TTC549 (cell line): ENCODE measurements at regions not wholly inside any gene's neighbourhood (a gene's known extent, or its start where the extent isn't known, plus 50 kb on each side); places are given as distances from the start of the nearest gene placed in this dataset.
A peak's percentile ranks its signal among the peaks of the same experiment; 100 is the strongest.
"Not testable (repeated sequence)": the region's sequence is repeated elsewhere in the genome, so short reads cannot be mapped to it uniquely, and the experiment has no call there.

ENCODE experiments used
- FAIRE-seq: peaks from 2 replicates; lab custom pipeline; 2012; peaks lifted over from hg19 to GRCh38; lab: Jason Lieb, UNC

DNA sequence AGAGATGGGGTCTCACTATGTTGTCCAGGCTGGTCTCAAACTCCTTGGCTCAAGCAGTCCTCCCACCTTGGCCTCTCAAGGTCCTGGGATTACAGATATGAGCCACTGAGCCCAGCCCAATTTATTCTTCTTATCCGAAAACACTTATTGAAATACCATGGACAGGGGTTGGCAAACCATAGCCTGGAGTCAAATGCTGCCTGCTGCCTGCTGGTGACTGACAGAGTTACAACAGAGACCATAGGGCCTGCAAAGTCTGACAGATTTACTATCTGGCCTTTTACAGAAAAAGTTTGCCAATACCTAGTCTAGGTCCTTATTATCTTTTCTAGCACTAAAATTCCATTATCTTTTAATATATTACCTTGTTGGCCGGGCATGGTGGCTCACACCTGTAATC, 87.1 kb upstream of the ZNF281 start:
- FAIRE-seq = no peak

DNA sequence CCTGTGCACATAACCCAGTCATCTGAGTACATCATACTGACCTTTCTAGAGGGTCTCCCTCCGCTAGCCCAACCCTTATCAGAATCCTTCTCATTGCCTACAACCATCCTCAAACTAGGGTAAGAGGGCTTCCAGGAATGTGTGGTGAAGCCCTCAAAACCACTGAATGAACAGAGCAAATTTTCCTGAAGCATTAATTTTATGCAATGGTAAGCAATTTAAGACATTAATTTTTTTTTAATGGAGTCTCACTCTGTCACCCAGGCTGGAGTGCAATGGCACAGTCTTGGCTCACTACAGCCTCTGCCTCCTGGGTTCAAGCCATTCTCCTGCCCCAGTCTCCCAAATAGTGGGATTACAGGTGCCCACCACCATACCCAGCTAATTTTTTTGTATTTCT, 86.1 kb upstream of the ZNF281 start:
- FAIRE-seq = no peak

DNA sequence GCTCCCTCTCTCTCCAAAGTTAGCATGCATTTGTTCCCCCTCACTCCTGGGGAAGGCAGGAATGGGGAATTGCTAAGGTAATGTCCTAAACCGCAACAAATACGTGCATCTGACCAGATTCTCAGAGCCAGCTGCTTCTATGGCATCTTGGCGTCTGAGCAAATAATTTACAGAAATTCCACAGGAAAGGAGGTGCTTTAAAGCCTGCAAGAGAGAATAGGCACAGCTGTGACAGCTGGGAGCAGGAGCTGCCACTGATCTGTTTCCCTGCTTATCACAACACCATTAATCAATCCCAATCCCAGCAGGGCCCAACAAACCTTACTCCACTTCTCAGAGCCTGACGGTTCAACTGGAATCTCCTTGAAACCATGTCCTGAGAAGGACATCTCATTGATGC, 83.5 kb upstream of the ZNF281 start:
- no peak for FAIRE-seq

DNA sequence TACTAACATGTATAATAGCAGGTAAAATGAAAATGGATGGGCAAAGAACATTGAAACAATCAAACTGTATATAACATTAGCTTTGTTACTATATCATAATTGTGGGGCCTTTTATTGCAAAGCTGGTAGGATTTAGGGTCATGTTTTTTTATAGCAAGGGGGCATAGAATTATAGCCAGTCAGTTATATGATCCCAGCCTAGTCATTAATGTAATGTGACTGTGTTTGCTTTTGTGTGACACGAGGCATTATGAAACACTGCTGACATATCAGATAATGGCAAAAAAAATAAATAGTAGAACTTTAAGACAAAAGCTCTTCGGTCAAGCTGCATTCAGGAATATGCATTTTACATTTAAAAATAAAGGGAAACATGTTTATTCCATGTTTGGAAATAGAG, 81.3 kb upstream of the ZNF281 start:
- no peak for FAIRE-seq

DNA sequence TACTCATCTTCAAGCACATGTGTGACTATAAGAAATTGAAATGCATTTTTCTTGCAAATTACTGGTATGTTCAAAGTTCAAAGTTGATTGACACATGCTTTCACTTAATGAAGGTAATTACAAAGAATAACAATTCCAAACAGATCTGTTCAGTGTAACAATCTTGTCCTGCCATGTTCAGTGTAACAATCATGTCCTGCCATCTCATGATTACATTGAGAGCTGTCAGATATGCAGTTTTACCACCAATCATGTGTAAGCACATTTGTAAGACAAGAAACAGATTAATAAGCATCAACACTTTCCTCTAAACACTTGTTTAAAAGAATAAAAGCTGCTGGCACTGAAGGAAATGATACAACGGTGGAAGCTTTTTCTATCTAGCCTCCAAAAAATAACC, 80.3 kb upstream of the ZNF281 start:
- no peak for FAIRE-seq

DNA sequence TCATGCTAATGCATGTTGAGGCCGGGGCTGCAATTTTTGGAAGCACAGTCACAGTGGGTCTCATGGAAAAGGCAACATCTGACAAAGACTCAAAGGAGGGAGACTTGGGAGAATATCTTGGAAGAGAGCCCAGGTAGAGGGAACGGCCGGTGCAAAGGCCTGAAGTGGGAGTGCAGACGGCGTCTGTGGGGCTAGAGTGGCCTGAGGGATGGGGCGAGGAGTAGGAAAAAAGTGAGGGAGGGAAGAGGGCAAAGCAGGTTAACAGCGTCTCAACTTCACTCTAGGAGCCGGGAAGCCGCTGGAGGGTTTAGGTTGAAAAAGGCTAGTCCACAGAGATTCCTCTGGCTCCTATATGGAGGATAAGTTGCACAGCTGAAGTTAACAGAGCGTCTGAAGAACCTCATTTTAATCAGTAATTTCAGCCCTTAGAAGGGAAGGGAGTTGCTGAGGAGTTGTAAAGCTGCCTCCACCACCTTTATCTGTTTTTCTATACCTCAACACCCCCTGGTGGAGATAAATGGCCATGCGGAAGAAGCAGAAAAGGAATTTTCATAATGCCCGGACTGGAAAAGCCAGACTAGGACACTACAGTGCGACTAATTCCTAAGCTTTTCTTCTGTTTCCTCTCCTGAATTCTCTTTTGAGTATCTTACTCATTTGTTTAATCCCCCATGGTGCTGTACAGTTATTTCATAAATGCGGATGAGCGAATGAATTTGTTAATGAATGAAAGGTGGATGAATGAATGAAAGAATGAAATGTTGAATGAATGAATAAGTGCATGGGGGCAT, 78.7 kb upstream of the ZNF281 start:
- peak; percentile 93 for FAIRE-seq

DNA sequence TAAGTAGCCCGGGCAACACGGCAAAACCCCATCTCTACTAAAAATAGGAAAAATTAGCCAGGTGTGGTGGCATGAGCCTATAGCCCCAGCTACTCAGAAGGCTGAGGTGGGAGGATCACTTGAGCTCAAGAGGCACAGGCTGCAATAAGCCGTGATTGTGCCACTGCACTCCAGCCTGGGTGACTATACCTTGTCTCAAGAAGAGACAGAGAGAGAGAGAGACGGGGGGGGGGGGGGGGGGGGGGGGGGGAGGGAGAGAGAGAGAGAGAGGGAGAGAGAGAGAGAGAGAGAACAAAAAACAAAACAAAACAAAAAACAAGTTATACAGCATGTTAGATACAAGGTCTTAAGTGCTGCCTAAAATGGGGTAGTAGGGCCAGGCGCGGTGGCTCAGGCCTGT, 77.8 kb upstream of the ZNF281 start:
- no peak for FAIRE-seq

DNA sequence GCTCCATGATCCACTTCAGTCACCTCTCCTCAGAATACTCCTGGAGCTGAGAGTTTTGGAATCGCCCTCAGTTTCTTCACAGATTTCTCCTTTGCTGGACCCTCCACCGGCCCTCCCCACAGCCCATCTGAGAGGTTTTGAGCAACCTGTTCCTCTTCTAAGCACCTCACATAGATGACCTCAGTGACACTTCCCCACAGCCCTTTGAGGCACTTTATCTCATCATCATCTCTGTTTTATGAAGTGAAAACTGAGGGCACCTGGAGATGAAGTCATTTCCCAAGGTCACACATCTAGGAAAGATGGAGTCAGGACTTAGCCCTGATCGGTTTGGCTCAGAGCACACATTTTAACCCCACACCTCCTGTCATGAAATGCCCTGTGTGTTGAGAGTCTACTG, 76.8 kb upstream of the ZNF281 start:
- FAIRE-seq = no peak

DNA sequence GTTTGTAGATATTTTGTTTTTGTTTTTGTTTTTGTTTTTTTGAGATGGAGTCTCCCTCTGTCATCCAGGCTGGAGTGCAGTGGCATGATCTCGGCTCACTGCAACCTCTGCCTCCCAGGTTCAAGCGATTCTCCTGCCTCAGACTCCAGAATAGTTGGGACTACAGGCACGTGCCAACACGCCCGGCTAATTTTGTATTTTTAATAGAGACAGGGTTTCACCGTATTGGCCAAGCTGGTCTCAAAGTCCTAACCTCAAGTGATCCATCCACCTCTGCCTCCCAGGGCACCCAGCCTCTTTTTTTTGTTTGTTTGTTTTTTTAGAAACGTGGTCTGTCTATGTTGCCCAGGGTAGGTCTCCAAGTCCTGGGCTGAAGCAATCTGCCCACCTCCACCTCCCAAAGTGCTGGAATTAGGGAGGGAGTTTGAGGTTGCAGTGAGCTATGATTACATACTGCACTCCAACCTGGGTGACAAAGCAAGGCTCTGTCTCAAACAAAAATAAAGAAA, 74.7 kb upstream of the ZNF281 start:
- not testable (repeated sequence) for FAIRE-seq

DNA sequence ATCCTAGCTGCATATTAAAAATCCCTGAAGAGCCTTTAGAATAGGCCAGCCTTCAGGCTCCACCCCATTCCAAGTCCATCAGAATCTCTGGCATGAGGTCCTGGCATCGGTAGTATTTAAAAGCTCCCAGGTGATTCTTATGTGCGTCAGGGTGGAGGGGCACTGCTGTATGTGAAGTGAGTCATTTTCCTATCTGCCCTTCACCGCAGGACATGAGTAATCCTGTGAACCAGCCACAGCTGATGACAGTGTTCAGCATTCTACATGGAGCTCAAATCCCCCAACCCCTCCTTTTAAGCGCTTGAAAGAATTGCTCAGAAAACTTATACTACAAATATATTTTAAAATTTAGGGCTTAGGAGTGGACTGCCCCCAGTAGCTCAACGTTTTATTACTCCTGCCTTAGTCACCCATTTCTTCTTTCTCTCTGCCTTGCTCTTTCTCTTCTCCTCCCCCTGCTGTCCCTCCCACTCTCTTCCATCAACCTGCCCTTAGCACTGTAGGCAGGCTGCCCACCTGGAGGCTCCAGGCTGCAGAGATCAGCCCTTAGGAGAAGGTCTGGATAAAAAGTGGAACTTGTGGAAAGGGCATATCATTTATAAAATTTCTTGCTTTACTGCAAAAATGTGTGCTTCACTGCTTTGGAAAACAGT, 73.8 kb upstream of the ZNF281 start:
- FAIRE-seq = no peak

DNA sequence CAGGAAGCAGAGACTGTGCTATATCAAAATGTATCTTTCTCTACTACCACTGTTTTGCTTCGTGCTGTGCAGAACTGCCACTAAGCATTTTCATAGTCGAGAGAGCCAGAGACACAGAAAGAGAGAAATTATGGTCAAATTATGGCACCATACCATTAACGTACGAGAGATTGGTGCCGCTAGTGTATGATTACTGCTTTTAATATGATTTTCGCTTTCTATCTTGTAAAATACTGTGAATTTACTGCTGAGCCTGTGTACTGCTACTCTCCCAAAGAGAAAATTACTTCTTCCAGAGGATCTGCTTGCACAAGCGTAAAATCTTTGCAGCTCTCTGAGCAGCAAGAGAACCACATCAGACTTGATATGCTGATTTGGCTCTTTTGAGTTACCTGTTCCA, 71.1 kb upstream of the ZNF281 start:
- no peak for FAIRE-seq

DNA sequence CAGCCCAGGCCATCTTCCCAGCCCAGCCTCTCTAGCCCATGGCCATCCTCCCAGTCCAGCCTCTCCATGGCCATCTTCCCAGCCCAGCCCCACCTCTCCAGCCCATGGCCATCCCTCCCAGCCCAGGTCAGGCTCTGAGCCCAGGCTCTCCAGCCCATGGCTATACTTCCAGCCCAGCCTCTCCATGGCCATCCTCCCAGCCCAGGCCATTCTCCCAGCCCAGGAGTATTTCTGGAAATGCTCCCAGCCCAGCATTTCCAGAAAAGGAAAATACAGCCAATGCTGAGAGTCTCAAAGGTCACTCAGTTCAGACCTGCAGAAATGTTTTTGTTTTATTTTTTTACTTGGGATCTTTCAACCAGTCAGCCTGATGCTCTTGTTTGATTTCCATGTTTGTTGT, 70.0 kb upstream of the ZNF281 start:
- FAIRE-seq = no peak

DNA sequence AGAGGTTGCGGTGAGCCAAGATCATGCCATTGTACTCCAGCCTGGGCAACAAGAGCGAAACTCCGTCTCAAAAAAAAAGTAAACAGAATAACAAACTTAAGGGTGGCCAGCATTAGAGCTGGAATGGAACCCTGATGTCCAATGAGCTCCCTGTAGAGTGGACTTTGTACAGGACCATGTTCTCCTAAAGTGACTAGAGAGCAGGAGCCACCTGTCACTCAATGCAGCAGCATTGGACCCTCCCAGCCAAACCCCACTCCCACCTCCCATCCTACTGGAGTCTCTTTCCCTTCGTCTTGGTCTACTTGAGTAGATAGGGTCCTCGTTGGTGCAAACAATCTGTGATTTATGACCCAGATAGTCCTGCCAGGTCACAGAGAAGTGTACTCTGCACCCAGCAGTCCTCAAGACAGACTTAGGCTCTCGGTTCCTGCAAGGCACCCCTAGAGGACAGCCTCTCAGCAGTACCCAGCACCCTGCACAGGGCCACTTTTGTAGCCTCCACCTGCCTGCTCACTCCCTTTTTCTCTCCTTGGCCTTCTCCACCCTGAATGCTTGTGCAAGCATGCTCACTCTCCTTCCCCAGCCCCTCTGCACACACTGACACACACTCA, 69.2 kb upstream of the ZNF281 start:
- no peak for FAIRE-seq

DNA sequence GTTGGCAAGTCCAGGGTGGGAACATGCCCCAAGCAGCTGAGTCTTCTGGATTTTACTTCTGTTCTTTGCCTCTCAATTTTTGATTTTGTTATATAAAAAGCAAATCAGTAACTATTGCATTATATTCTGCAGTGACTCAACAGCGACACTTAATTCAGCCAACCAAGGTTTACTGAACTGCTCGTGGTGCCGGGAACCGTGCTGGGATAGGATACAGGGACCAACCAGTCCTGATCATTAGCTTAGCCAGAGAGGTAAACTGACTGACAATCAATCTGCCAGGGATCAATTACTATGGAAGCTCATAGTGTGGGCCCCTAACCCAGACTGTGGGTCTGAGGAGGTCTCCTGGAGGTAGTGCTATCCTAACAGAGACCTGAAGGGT, 68.4 kb upstream of the ZNF281 start:
- no peak for FAIRE-seq

DNA sequence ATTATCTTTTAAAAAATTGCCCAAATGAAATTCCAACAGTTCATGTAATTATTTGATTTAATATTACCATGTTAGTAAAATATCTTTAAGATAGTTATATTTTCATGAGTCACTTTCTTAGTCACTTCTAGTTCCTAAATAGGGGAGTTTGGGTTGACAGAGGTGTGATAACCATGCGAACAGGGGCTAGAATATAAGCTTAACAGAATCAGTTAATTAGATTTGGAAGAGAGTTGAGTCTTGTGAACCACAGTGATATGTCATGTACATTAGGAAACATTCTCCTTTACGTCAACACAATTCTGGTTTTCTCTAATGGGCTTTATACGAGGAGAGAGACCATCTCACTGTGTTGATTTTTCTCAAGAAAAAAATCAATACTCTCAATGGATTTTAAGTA, 64.8 kb upstream of the ZNF281 start:
- FAIRE-seq = no peak

DNA sequence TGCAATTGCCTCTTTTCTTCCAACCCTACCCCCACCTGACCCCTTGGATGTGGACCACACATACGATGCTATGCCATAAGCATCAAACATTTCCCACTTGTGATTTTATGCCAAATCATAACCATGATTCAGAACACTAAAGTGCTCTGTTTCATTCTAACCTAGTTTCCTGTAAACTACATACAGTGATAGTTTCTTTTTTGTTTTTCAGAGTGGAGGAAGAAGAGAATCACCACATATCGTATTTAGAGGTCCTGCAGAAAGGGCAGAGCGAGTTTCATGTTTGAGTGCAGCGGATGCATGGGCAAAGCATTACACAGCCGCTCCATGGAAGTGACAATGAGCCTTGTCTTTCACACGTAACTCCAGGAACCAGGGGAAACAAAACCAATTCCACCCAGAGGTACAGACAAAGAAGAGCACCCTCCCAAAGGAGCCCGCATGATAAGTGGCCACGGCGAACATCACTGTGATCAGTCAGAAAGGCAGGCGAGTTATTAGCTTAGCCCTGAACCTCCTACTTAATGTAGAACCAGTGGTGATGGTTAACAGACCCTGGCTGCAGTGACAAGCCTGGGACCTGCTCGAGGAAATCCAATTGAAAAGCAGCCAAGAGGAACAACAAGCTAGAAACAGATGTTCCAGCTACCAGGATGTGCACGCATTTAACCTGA, 64.0 kb upstream of the ZNF281 start:
- FAIRE-seq = no peak

DNA sequence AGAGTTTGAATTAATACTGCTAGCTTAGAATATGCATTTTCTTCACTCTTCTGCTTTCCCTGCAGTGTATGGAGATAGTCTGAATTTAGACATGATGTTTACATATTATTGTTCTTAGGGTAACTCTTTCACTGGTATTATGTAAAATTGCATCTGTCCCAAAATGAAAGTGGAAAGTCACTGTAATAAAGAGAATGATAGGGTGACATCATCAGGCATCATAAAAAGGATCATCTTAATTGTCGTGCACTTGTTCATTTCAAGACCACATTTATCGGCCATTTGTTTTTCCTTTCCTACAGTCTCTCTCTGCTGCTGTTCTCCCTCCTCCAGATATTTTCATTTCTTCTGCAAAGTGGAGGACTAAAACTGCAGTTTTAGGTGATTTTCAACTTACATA, 61.9 kb upstream of the ZNF281 start:
- no peak for FAIRE-seq

DNA sequence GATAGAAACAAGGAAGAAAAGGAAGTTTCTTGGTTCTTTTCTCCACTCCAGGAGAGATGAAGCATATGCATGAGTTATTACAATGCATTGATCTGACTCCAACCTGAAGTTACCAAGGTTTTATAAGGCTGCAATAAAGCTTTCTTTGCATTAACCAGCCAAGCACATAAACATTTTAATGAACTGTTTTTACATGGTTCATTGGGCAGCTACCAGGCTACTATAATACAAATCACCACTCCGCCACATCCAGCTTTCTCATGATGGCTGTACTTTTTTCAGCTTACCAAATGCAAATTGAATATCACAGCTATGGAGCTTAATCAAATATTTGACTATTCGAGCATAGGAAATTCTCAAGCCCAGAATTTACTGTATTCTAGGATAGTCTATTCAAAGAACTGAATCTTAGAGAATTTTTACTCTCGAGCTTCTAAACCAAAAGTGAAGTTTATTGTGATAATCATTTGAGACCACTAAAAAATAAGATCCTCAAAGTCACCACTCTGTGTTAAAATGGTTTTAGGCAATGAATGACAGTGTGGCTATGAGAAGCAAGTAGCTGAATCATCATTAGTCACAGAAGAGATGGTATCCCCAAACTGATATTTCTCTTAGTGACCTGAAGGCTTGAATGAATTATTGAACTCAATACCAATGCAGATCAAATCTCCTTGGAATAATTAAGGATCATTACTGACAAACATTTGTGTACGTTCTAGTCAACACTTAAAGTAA, 58.6 kb upstream of the ZNF281 start:
- FAIRE-seq = no peak

DNA sequence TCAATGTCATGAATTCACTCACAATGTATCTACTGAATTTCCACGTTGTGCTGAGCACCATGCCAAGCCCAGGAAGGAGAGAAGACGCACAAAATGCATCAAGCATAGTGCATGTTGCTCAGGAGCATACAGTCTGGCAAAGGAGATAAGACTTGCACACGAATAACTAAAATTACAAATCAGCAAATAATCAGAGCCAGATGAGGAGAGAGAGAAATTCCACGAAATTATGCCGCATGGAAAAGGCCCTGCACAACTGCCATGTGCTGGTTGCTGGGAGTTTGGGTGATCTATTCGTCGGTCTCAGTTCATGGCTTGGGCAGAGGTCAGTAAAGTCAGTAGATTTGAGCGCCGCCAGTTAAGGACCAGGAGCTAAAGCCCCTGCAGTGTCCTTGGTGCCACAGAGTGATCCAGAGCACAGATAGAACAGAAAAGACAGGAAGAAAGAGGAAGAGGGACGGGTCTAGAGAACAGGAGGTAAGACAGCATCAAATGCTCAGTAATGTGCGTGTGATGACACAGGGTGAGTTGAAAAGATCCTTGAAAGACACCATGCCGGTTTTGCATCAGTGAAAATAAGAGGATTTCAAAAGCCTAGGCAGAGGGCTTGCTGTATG, 55.1 kb upstream of the ZNF281 start:
- FAIRE-seq = no peak
